Urinary bladder (tissue), 3 donors: ENCODE measurements at regions not wholly inside any gene's neighbourhood (a gene's known extent, or its start where the extent isn't known, plus 50 kb on each side); places are given as distances from the start of the nearest gene placed in this dataset.

ENCODE experiments used
- DNase-seq: peaks from one replicate; pipeline ENCODE4 v3.0.0-alpha.2; 2015; ENCODE audit errors: extremely low spot score
- H3K27ac ChIP-seq: one replicate; pipeline ENCODE4 v1.5.1; 2013; ENCODE audit warnings: low read depth, mild to moderate bottlenecking, moderate library complexity
- H3K36me3 ChIP-seq: one replicate; pipeline ENCODE4 v1.6.1; 2013; ENCODE audit warnings: mild to moderate bottlenecking, moderate library complexity; ENCODE audit not compliant: insufficient read depth
- H3K4me1 ChIP-seq: one replicate; pipeline ENCODE4 v1.6.1; 2013; ENCODE audit warnings: mild to moderate bottlenecking, moderate library complexity; ENCODE audit not compliant: insufficient read depth
- H3K4me3 ChIP-seq: one replicate; pipeline ENCODE4 v1.5.1; 2013; ENCODE audit warnings: low read depth, low read length
- WGBS: extraction: QIAGEN DNeasy Blood & Tissue Kit; methylation state at CpG from one replicate; pipeline ENCODE4 v1.1.7; 2013; 5-methylcytosine and 5-hydroxymethylcytosine counted together
- donor health status: healthy with polysubstance abuse.
- donor health status: healthy.

DNA sequence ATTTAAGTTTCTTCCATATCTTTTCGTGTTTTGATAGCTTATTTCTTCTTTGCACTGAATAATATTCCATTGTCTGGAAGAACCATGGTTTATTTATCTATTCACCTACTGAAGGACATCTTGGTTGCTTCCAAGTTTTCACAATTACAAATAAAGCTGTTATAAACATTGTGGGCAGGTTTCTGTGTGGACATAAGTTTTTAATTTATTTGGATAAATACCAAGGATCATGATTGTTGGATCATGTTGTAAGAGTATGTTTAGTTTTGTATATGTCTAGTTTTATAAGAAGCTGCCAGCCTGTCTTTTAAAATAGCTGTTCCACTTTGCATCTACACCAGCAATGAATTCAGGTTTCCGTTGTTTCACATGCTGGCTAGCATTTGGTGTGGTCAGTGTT is 339.4 kb downstream of the CDH11 start:
- Histone ChIP-seq H3K36me3 (no peaks in the 10 kb centered on the region), H3K4me3 (no peak overlapping the region), H3K4me1 (no peaks in the 10 kb centered on the region), H3K27ac (no peak overlapping the region)
- WGBS: 83% methylated on average over 2 of the region's 2 CpGs
- DNase-seq: no peak

DNA sequence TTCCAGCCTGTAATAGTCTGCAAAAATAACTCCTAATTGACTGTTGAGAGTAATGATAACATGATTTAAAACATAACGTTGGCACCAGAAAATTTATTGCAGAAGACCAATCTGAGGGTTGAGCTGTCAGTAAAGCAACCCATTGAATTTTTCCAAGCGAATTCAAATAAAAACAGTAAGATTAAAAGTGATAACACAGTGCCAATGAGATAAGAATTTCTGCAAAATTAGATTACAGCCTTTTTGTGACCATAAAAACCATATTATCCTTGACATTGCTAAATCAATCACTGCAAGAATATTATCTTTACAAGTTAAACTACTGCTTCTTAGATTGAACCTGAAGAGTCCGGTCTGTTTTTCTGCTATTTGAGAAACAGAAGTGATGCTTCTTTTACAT is 341.4 kb downstream of the CDH11 start:
- Histone ChIP-seq H3K27ac (no peak overlapping the region), H3K4me3 (no peak overlapping the region), H3K36me3 (no peaks in the 10 kb centered on the region), H3K4me1 (no peaks in the 10 kb centered on the region)
- 49% methylated on average over 3 of the region's 3 CpGs for WGBS
- no peak for DNase-seq

DNA sequence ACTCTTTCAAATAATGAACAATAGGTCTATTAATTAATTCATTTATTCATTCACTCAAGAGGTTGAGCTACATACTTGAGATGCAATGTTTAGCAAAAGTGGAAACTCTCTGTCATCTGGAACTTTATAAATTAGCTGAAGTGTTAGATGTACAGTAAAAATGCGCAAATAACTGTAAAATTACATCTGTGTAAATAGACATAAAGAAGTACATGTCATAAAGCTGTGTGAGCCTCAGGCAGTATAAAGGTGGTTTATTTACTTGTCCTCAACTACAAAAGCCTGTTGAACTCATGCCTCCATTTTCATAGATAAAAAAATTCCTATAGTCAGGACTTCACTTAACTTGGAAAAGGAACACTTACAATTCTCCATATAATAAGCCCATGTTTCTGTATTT is 343.1 kb downstream of the CDH11 start:
- Histone ChIP-seq H3K4me1 (no peaks in the 10 kb centered on the region), H3K27ac (no peak overlapping the region), H3K36me3 (no peaks in the 10 kb centered on the region), H3K4me3 (no peak overlapping the region)
- WGBS: 99% methylated on average over 1 of the region's 1 CpG
- no peak for DNase-seq

DNA sequence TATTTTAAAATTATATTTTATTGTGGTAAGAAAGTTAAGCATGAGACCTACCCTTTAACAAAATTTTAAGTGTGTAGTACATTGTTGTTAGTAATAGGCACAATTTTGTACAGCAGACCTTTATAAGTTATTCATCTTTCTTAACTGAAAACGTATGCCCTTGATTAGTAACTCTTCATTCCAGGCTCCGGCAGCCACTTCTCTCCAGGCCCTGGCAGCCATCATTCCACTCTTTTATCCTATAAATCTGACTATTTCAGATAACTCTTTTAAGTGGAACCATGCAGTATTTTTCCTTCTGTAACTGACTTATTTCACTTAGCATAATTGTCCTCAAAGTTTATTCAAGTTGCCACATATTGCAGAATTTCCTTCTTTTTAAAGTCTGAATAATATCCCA is 348.2 kb downstream of the CDH11 start:
- no peak overlapping the region for H3K27ac ChIP-seq
- 72% methylated on average over 2 of the region's 2 CpGs for WGBS
- no peak for DNase-seq

DNA sequence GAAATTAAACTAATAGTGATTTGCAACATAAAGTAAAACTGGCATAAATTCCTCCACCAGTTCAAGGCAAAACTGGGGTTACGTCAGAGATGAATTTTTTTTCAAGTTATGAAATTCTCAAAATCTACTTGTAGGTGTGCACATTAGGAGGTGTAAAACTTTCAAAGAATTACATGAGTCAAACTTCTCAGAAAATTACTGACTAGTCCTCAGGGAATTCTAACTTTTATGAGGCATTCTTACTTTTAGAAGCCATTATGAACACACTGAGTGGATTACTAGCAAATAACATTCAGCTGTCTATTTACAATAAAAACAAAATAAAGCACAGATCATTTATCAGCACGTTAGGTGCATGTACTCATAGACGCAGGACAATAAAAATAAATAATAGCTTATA is 348.7 kb downstream of the CDH11 start:
- H3K27ac ChIP-seq: no peak overlapping the region
- H3K36me3 ChIP-seq: no peaks in the 10 kb centered on the region
- H3K4me3 ChIP-seq: no peak overlapping the region
- no peak for DNase-seq
- 64% methylated on average over 3 of the region's 3 CpGs for whole genome bisulfite sequencing
- no peaks in the 10 kb centered on the region for H3K4me1 ChIP-seq

More for the DNA sequence above, 348.2 kb downstream of the CDH11 start:
- Histone ChIP-seq H3K36me3 (no peaks in the 10 kb centered on the region), H3K4me1 (no peaks in the 10 kb centered on the region), H3K4me3 (no peak overlapping the region)

DNA sequence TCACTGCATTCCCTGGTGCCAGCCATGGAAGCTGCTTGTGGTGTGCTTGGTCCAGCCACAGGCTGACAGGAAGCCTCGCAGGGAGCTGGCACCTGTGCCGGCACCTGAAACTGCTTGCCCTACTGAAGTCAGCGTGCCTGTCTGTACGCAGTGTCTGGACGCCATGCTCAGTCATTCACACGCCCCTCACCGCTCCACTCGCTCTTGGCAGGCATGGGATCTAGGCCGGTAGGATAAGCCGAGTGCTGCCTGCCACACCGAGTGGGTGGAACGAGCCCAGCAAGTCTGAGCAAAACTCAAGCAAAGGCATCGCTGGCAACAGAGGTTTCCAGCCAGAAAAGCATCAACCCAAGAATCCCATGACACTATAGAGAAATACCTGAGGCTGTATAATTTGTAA is 350.6 kb downstream of the CDH11 start:
- no peak overlapping the region for H3K4me3 ChIP-seq
- no peak overlapping the region for H3K27ac ChIP-seq
- 97% methylated on average over 13 of the region's 13 CpGs for WGBS
- DNase-seq: no peak
- H3K4me1 ChIP-seq: no peaks in the 10 kb centered on the region
- no peaks in the 10 kb centered on the region for H3K36me3 ChIP-seq

DNA sequence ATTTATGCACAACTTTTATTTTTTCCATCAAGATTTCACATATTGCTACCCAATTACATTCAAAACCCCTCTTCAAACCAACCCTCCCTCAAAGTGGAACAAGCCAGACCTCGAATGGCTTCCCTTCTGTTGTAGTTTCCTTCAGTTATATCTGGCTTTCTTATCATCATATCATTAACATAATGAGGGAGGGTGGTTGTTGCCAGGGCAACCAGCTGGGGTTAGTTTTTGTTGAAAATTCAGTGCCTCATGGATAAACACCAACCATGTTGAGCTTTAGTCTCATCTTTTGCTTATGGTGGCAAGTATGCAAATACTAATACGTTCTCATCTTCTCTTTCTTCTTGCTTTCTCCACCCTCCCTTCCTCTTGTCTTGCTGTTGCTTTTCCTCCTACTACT is 359.7 kb downstream of the CDH11 start:
- 76% methylated on average over 2 of the region's 2 CpGs for WGBS
- Histone ChIP-seq H3K27ac (no peak overlapping the region), H3K4me1 (no peaks in the 10 kb centered on the region), H3K36me3 (no peaks in the 10 kb centered on the region), H3K4me3 (no peak overlapping the region)
- no peak for DNase-seq

DNA sequence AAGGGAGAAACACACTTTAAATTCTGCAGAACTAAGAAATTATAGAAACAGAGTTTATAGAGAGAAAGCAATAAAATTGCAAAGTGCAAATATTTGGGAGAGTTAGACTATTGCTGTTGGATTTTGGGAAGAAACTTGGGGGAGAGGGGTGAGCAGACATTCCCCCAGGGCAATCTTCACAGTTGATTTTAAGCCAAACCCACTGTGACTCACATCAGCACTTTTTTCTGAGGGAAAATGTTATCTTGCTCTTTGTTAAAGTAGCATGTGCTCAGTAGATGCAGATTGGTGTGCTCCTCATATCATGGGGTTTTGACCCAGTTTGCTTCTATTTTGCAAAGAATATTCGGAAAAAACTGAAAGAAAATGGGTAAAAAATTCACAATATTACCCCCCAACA is 367.6 kb downstream of the CDH11 start:
- Histone ChIP-seq H3K4me1 (peaks cover 1% of the 10 kb centered on the region), H3K4me3 (no peak overlapping the region), H3K27ac (no peak overlapping the region), H3K36me3 (no peaks in the 10 kb centered on the region)
- no peak for DNase-seq
- 73% methylated on average over 1 of the region's 1 CpG for WGBS

DNA sequence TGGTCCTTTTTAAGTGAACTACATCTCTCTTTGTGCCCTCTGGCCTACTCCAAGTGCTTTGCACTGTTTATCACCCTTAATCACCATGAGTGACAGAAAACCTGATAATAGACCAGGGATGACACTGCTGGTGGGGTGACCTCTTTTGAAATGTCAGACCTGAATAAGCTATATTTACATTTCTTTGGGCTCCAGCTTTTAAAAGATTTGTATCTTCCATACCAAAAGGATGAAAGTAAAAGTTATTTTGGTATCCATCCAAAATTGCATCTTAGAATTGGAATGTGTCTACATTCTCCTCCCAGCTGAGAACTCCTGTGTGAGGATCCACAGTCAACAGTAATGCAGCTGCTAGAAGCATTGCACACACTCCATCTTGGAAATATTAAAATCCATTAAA is 370.0 kb downstream of the CDH11 start:
- no peaks in the 10 kb centered on the region for H3K36me3 ChIP-seq
- no peak for DNase-seq
- no peak overlapping the region for H3K4me3 ChIP-seq
- H3K27ac ChIP-seq: no peak overlapping the region
- H3K4me1 ChIP-seq: peaks cover 1% of the 10 kb centered on the region

DNA sequence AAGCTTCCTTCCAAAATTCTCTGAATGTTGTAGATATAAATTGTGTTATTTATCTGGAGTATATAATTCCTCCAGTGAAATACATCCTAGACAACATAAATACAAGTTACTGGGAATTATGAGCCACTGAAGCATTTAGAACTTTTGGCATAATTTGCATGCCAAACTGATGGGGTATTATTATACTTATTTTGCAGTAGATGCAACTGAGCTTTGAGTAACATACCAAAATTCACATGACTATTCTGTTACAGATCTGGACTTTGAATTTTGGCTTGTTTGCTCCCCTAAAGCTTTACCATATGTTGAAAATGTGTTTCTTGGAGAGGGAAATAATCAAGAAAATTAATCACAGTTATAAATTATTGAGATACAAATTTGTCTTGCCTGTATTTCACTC is 372.5 kb downstream of the CDH11 start:
- no peak overlapping the region for H3K4me3 ChIP-seq
- H3K4me1 ChIP-seq: peaks cover 1% of the 10 kb centered on the region
- no peak overlapping the region for H3K27ac ChIP-seq
- no peaks in the 10 kb centered on the region for H3K36me3 ChIP-seq
- no peak for DNase-seq

DNA sequence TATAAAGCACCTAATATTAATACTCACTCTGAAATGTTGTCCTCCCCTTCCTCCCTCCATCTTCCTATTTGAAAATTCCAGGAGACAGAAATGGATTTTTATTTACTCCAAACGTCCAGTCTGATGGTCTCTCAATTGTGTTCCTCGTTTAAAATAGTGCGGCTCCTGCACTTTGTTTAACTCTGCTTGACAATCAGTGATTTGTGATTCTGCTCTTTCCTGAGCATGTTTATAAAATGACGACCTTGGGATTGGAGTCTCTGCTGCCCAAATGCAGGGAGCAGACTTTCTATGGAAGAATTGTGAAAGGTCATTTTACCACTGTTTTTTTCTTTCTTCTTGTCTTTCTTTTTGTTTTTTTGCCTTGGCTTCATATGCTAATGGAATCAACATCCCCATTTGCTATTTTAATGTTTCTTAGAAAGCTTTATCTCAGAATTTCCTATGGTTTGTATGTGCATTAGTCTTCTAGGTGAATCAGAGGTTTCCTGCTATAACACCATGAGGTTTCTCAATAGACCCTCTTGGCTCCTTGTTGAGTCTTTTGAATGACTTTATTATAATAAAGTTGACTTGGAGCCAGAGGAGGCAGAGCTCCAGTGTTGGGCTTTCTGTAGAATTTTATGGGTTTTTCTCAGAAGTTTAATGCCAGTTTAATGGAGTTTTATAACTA is 376.5 kb downstream of the CDH11 start:
- H3K36me3 ChIP-seq: no peaks in the 10 kb centered on the region
- H3K4me3 ChIP-seq: no peak overlapping the region
- H3K27ac ChIP-seq: no peak overlapping the region
- no peak for DNase-seq
- no peaks in the 10 kb centered on the region for H3K4me1 ChIP-seq
- WGBS: 7% methylated on average over 4 of the region's 4 CpGs

DNA sequence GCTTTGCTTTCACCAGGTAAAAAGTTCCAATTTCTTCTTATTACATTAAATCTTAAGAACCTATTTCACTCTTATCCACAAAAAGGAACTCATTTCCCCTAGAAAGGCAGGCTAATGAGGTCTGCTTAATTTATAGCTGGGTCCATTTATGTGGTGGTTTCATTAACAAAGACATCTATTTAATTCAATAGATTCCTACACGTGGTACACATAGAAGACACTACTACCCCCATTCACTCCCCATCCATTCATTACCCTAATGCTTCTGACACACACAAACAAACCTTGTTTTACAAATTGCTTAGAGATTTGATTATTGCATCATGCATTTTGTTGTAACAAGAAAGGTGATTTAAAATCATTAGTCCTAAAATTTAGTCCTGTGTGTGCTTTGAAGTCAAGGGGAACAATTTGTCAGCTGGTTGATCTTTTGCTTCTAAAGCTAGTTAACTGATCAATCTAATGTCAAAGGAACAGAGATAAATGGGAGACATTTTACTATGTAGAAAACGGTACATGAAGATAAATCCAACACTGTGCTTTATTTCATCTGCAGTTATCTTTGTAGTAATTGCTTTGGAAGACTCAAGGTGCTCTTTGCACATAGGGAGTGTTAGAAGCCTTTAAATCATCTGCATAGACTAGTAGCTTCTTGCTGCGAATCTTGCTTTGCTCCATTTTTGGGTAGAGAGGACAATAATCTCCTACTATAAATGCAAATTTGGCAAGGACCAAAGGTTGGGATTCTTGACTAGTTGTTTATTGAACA is 379.2 kb downstream of the CDH11 start:
- WGBS: 80% methylated on average over 3 of the region's 3 CpGs
- no peak for DNase-seq
- Histone ChIP-seq H3K36me3 (no peaks in the 10 kb centered on the region), H3K4me3 (no peak overlapping the region), H3K27ac (no peak overlapping the region), H3K4me1 (no peaks in the 10 kb centered on the region)

DNA sequence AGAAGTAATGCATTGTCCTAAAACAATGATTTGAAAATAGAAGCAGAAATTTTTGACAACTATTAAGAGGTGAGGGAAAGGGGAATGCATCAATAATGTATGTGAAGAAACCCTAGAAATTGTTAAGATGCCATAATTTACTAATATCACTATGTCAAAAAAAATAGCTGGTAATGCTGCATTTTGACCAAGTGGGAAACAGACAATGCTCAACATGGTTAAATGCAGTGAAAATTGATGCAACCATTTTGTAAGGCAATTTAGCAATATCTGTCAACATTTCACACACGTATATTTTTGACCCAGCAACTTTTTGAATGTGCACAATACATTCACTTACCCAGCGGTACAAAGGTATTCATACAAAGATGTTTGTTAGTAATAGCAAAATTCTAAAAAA is 381.6 kb downstream of the CDH11 start:
- Histone ChIP-seq H3K36me3 (no peaks in the 10 kb centered on the region), H3K27ac (no peak overlapping the region), H3K4me1 (no peaks in the 10 kb centered on the region), H3K4me3 (no peak overlapping the region)
- no peak for DNase-seq
- WGBS: 93% methylated on average over 2 of the region's 2 CpGs

DNA sequence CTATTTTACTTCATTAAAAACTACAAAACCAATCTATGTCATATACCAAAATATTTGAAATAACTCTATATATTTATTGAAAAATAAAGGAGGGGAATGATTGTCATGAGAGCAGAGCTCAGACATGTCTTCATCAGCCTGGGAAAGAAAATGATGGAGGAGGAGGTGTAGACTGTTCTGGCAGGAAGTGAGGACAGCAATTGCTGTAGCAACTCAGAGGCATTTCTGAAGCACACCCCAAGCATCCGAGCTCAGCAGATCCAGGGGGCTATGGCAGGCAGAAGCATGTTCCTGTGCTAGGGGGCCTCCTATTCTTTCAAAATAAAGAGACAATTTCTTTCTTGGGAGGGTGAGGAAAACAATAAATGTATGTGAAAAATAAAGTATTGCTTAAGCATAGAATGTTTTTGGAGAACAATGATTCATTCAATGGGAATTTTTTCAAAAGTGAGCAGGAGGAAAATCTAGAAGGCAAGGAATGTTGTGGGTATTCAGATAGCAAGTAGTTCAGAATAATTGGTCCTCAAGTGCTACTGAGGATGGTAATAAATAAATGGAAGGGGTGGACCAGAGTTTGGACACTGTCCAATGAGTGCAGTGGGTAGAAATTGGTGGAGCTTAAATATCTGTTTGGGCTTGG is 383.4 kb downstream of the CDH11 start:
- Histone ChIP-seq H3K27ac (no peak overlapping the region), H3K4me1 (no peaks in the 10 kb centered on the region), H3K4me3 (no peak overlapping the region), H3K36me3 (no peaks in the 10 kb centered on the region)
- 87% methylated on average over 1 of the region's 1 CpG for WGBS
- no peak for DNase-seq
